Putamen (tissue), 1 donor: ENCODE measurements at regions not wholly inside any gene's neighbourhood (a gene's known extent, or its start where the extent isn't known, plus 50 kb on each side); places are given as distances from the start of the nearest gene placed in this dataset.
"Not testable (repeated sequence)": the region's sequence is repeated elsewhere in the genome, so short reads cannot be mapped to it uniquely, and the experiment has no call there.

Experiments
- DNase-seq: peaks from one replicate; pipeline ENCODE4 v3.0.0-alpha.2; 2016; ENCODE audit warnings: low spot score

- DNase-seq, result not testable (repeated sequence)
These were observed 94.8 kb upstream of the BNIP2 start for GRCh38 chr15:59783774-59784520.

DNA sequence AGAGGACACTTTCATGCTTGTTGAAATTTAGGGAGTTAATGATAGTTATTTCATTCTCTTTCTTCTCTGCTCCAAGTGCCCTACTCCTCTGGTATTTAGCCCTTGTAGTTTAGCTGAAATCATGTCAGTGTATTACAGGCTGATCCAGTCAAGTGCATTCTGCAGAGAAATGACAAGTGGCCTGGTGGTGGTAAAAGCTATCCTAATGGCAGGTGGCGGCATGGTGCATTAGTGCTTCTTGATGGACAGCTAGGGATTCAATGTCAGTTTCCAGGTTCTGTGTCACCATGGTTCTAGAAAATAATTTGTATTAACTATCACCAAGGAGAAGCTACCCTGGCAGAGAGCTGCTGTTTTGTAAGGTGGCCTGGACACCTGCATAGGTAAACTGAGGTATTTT, 90.0 kb upstream of the BNIP2 start:
- no peak for DNase-seq

DNA sequence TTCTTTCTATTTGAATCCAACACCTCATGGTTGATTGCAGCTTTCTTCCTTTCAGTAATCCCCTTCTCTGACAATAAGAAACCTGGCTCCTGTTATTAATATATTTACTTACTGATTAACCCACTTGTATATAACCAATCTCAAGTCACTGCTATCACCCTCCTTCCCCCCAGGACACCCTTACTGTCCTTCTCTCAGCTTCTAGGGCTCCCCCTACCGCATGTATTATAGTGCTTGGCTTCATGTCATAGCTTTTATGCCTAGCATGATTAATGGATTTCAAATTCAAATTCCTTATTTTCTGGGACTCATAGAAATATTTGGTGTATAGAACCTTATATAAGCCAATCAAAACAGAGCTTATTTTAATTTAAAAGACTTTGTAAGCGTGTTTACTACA, 75.7 kb upstream of the BNIP2 start:
- no peak for DNase-seq

- no peak for DNase-seq
These were observed 73.4 kb upstream of the BNIP2 start for GRCh38 chr15:59762558-59762957.

- not testable (repeated sequence) for DNase-seq
These were observed 71.1 kb upstream of the BNIP2 start for GRCh38 chr15:59760256-59760655.

DNA sequence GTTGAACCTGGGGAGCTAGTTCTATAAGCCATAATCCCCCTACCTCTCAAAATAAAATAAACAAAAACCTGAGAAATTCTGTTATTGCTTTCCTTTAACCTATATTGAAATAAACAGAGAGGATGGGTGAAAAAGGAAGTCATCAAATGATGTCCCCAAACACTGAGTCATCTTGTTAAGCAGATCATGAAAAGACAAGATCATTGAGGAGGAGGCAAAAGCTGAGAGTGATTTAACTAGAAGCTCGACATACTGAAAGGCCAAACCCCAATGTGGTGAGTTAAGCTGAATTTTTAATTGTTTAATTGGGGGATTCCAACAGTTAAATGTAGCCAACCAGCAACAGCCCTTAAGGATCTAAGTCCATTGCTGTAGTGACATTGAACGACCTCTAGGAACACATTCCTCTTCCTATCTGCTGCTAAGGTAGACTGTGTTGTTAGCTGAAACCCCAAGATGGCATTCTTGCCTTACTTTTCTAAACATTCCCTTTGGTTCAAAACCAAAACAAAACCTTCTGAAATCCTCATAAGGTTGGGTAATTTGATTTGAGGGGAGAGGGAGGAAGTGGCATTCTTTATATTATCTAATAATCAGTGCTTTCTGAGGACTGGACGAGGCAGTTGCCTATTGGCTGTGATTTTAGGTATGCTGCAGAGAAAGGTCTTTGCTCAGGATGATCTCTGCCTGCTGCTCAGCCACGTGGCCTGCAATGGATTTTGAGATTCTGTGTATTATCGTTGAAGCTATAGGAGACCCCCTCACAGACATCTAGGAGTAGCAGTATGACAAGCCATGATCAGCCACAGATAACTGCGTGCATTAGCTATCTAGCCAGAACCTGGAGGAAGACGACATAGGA, 62.7 kb upstream of the BNIP2 start:
- no peak for DNase-seq

- DNase-seq, result no peak
These were observed 57.7 kb upstream of the BNIP2 start for GRCh38 chr15:59746777-59747176.

- DNase-seq, result no peak
These were observed 52.3 kb upstream of the BNIP2 start for GRCh38 chr15:59741274-59741906.

GRCh38 chr15:59739557-59740186, 50.6 kb upstream of the BNIP2 start:
- no peak for DNase-seq
